Esophagus squamous epithelium (tissue), 4 donors: ENCODE measurements at regions not wholly inside any gene's neighbourhood (a gene's known extent, or its start where the extent isn't known, plus 50 kb on each side); places are given as distances from the start of the nearest gene placed in this dataset.

ENCODE experiments used
- CTCF ChIP-seq, 6 experiments: fragments of 450-650 bp in 4 of 6; fragments of 200-600 bp in 2 of 6; sonication (generic) in 2 of 6; IDR thresholded peaks; one replicate each; pipeline ENCODE4 v1.5.1; 2016 to 2019; ENCODE audit warnings: antibody characterized with exemption in 6 of 6, mild to moderate bottlenecking in 4 of 6, moderate library complexity in 4 of 6
- POLR2A ChIP-seq, 4 donors: fragments of 450-650 bp; IDR thresholded peaks; one replicate each; pipeline ENCODE4 v1.6.1; 2017; ENCODE audit warnings: antibody characterized with exemption in 4 of 4, mild to moderate bottlenecking in 4 of 4, moderate library complexity in 3 of 4

DNA sequence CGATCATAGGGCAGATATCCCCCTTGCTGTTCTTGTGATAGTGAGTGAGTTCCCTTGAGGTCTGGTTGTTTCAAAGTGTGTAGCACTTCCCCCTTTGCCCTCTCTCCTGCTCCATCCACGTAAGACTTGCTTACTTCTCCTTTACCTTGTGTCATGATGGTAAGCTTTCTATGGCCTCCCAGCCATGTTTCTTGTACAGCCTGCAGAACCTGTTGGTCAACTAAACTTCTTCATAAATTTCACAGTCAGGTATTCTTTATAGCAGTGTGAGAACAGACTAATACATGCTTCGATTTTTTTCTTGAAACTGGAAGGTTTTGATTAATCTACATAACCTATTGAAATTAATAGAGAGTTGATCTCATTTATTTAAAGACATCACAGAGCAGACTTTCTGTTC is 302.5 kb upstream of the PBX1 start:
- no peak for TF ChIP-seq CTCF (IDR thresholded peaks at IDR 0.05)
- no peak for TF ChIP-seq POLR2A (IDR thresholded peaks at IDR 0.05)
